Mesendoderm (in vitro differentiated cells): ENCODE measurements at regions not wholly inside any gene's neighbourhood (a gene's known extent, or its start where the extent isn't known, plus 50 kb on each side); places are given as distances from the start of the nearest gene placed in this dataset.

Experiments
- DNase-seq: peaks from one replicate; pipeline ENCODE4 v3.0.0; 2013
- H2AK5ac ChIP-seq: 2 replicates; pipeline ENCODE4 v1.6.1; 2013; ENCODE audit warnings: low read length, inconsistent platforms
- H2BK120ac ChIP-seq: 2 replicates; pipeline ENCODE4 v1.6.1; 2013; ENCODE audit warnings: low read depth, mild to moderate bottlenecking, low read length, moderate library complexity, mixed read lengths
- H2BK15ac ChIP-seq: replicated peaks from 2 replicates; pipeline ENCODE4 v1.6.1; 2013; ENCODE audit warnings: low read depth, mild to moderate bottlenecking, moderate library complexity
- H2BK5ac ChIP-seq: 2 replicates; pipeline ENCODE4 v1.6.1; 2013; ENCODE audit warnings: low read length, inconsistent platforms
- H3K18ac ChIP-seq: 2 replicates; pipeline ENCODE4 v1.6.1; 2013; ENCODE audit warnings: mild to moderate bottlenecking, low read length, mixed read lengths
- H3K23ac ChIP-seq: one replicate; pipeline ENCODE4 v1.6.1; 2013; ENCODE audit warnings: low read length
- H3K27ac ChIP-seq: 2 replicates; pipeline ENCODE4 v1.5.1; 2013; ENCODE audit warnings: low read depth, mild to moderate bottlenecking, inconsistent platforms, low read length, moderate library complexity
- H3K27me3 ChIP-seq: 2 replicates; pipeline ENCODE4 v1.6.1; 2013; ENCODE audit warnings: low read length, control low read depth, mild to moderate bottlenecking, inconsistent platforms; ENCODE audit not compliant: insufficient read depth, poor library complexity
- H3K36me3 ChIP-seq: 2 replicates; pipeline ENCODE4 v1.6.1; 2013; ENCODE audit warnings: low read length, inconsistent platforms; ENCODE audit not compliant: control insufficient read depth, insufficient read depth
- H3K4ac ChIP-seq: one replicate; pipeline ENCODE4 v1.6.1; 2013; ENCODE audit warnings: low read depth, mild to moderate bottlenecking, low read length, moderate library complexity
- H3K4me1 ChIP-seq: 2 replicates; pipeline ENCODE4 v1.6.1; 2013; ENCODE audit warnings: low read depth, low read length, inconsistent platforms; ENCODE audit not compliant: control insufficient read depth
- H3K4me2 ChIP-seq: 2 replicates; pipeline ENCODE4 v1.6.1; 2013; ENCODE audit warnings: low read length
- H3K4me3 ChIP-seq: 2 replicates; pipeline ENCODE4 v1.5.1; 2013; ENCODE audit warnings: mild to moderate bottlenecking, low read length
- H3K56ac ChIP-seq: one replicate; pipeline ENCODE4 v1.6.1; 2013; ENCODE audit warnings: low read length
- H3K79me1 ChIP-seq: 2 replicates; pipeline ENCODE4 v1.6.1; 2013; ENCODE audit warnings: low read length, inconsistent platforms
- H3K79me2 ChIP-seq: 2 replicates; pipeline ENCODE4 v1.6.1; 2013; ENCODE audit warnings: mild to moderate bottlenecking, low read length; ENCODE audit not compliant: control insufficient read depth, insufficient read depth
- H3K9ac ChIP-seq: 2 replicates; pipeline ENCODE4 v1.6.1; 2013; ENCODE audit warnings: low read length, inconsistent platforms
- H4K5ac ChIP-seq: one replicate; pipeline ENCODE4 v1.6.1; 2013; ENCODE audit warnings: low read length
- H4K8ac ChIP-seq: one replicate; pipeline ENCODE4 v1.6.1; 2013; ENCODE audit warnings: low read depth, mild to moderate bottlenecking, control low read depth, low read length, moderate library complexity
- WGBS: extraction: QIAGEN DNeasy Blood & Tissue Kit; methylation state at CpG from one replicate; pipeline ENCODE4 v1.1.7; 2013; ENCODE audit warnings: low lambda C conversion rate, missing lambda C conversion rate; ENCODE audit not compliant: insufficient coverage; ENCODE audit errors: extremely low coverage; 5-methylcytosine and 5-hydroxymethylcytosine counted together

DNA sequence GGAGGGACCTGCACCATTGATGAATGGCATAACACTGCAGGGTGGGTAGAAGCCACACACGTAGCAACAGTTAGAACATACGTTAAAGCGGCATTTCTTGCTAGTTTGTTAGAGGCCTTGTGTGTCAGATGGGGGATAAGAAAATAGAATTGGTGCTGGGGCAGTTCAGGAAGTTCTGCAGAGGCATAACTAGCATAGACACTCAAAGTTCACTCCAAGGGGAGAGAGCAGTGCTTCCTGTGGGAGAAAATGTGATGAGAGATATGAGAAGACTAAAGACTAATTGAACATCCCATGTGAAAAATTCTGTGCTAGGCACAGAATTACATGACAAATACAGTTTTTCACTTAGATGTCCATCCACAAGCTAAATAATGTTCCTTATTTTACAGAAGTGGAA lies 327.1 kb downstream of the ZNF621 start:
- H3K4ac ChIP-seq: no peak overlapping the region
- no peaks in the 10 kb centered on the region for H3K27me3 ChIP-seq
- H2BK120ac ChIP-seq: no peak overlapping the region
- H3K4me1 ChIP-seq: peaks cover 3% of the 10 kb centered on the region
- H3K4me3 ChIP-seq: no peak overlapping the region
- H3K4me2 ChIP-seq: no peak overlapping the region
- H3K23ac ChIP-seq: no peak overlapping the region
- H3K79me2 ChIP-seq: no peaks in the 10 kb centered on the region
- no peak overlapping the region for H3K9ac ChIP-seq
- no peak overlapping the region for H3K56ac ChIP-seq
- H4K5ac ChIP-seq: no peak overlapping the region
- H3K79me1 ChIP-seq: no peaks in the 10 kb centered on the region
- H2AK5ac ChIP-seq: no peak overlapping the region
- H2BK5ac ChIP-seq: no peak overlapping the region
- no peak overlapping the region for H3K27ac ChIP-seq
- no peaks in the 10 kb centered on the region for H3K36me3 ChIP-seq
- no peak overlapping the region for H2BK15ac ChIP-seq
- no peak for DNase-seq
- H4K8ac ChIP-seq: no peak overlapping the region
- H3K18ac ChIP-seq: no peak overlapping the region
- WGBS: no CpG with 5 or more reads among the region's 3 CpGs

DNA sequence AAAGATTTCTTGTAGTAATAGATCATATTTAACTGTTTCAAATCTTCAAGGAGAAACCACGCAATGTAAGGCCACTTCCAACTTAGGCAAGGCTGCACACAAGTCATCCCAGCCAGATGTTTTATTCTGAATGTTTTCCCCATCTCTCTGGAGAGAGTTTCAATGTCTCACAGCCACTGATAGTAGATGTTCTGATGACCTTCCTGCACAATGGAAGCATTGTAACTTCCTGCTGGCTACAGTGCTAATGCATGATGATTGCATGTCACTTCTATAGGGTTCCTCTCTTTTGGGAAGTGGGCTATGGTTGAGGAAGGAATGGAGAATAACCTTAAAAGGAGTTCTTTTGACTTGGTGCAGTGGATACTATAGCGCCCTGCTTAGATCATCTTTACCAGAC lies 328.0 kb downstream of the ZNF621 start:
- Histone ChIP-seq H2BK15ac (no peak overlapping the region), H3K56ac (no peak overlapping the region), H3K4me1 (peaks cover 3% of the 10 kb centered on the region), H4K5ac (no peak overlapping the region), H2BK120ac (no peak overlapping the region), H3K9ac (no peak overlapping the region), H3K4ac (no peak overlapping the region), H3K4me3 (no peak overlapping the region), H3K27me3 (no peaks in the 10 kb centered on the region), H3K18ac (no peak overlapping the region), H3K27ac (no peak overlapping the region), H3K79me2 (no peaks in the 10 kb centered on the region), H3K36me3 (no peaks in the 10 kb centered on the region), H3K23ac (no peak overlapping the region), H2BK5ac (no peak overlapping the region), H3K4me2 (no peak overlapping the region), H4K8ac (no peak overlapping the region), H2AK5ac (no peak overlapping the region), H3K79me1 (no peaks in the 10 kb centered on the region)
- no CpG with 5 or more reads among the region's 2 CpGs for WGBS
- DNase-seq: no peak

GRCh38 chr3:40853474-40853873 lies 328.7 kb downstream of the ZNF621 start:
- Histone ChIP-seq H3K4me3 (no peak overlapping the region), H3K4ac (no peak overlapping the region), H3K4me1 (no peaks in the 10 kb centered on the region), H3K9ac (no peak overlapping the region), H2AK5ac (no peak overlapping the region), H3K79me2 (no peaks in the 10 kb centered on the region), H2BK120ac (no peak overlapping the region), H3K4me2 (no peak overlapping the region), H3K79me1 (no peaks in the 10 kb centered on the region), H3K27me3 (no peaks in the 10 kb centered on the region), H3K36me3 (no peaks in the 10 kb centered on the region), H4K8ac (no peak overlapping the region), H4K5ac (no peak overlapping the region), H3K18ac (no peak overlapping the region), H2BK5ac (no peak overlapping the region), H3K27ac (no peak overlapping the region), H2BK15ac (no peak overlapping the region), H3K23ac (no peak overlapping the region), H3K56ac (no peak overlapping the region)
- no peak for DNase-seq
- no CpG with 5 or more reads among the region's 4 CpGs for WGBS

DNA sequence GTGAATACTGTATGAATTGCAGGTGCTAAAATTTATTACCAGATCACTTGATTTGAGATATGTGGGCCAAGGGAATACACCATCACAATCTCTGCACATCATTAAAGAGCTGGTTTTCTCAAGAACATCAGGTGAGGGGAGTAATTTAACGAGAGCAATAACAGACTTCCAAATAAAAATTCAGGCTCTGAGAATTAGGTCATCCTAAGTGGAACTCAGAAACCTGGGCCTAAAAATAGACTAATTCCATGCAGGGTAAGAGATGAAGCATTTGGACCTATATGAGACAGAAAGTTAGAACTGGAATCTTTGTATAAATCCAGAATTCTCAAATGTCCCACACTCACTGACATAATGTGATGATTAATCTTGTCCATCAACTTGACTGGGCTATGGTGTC lies 331.1 kb downstream of the ZNF621 start:
- Histone ChIP-seq H2BK5ac (no peak overlapping the region), H2BK120ac (no peak overlapping the region), H3K79me2 (no peaks in the 10 kb centered on the region), H3K4me3 (no peak overlapping the region), H3K27ac (no peak overlapping the region), H3K9ac (no peak overlapping the region), H3K4ac (no peak overlapping the region), H3K4me1 (no peaks in the 10 kb centered on the region), H2BK15ac (no peak overlapping the region), H3K56ac (no peak overlapping the region), H4K8ac (no peak overlapping the region), H3K79me1 (no peaks in the 10 kb centered on the region), H3K23ac (no peak overlapping the region), H3K18ac (no peak overlapping the region), H3K36me3 (no peaks in the 10 kb centered on the region), H2AK5ac (no peak overlapping the region), H3K4me2 (no peak overlapping the region), H4K5ac (no peak overlapping the region), H3K27me3 (no peaks in the 10 kb centered on the region)
- DNase-seq: no peak
- no CpG with 5 or more reads among the region's 1 CpG for WGBS

GRCh38 chr3:40858364-40859115 lies 333.8 kb downstream of the ZNF621 start:
- Histone ChIP-seq H3K56ac (no peak overlapping the region), H2BK120ac (no peak overlapping the region), H3K36me3 (no peaks in the 10 kb centered on the region), H3K4ac (no peak overlapping the region), H3K9ac (no peak overlapping the region), H3K18ac (no peak overlapping the region), H3K23ac (no peak overlapping the region), H3K79me1 (no peaks in the 10 kb centered on the region), H3K79me2 (no peaks in the 10 kb centered on the region), H2BK15ac (no peak overlapping the region), H2BK5ac (no peak overlapping the region), H3K4me1 (no peaks in the 10 kb centered on the region), H4K8ac (no peak overlapping the region), H2AK5ac (no peak overlapping the region), H4K5ac (no peak overlapping the region), H3K27me3 (no peaks in the 10 kb centered on the region), H3K4me3 (no peak overlapping the region), H3K27ac (no peak overlapping the region), H3K4me2 (no peak overlapping the region)
- WGBS: no CpG with 5 or more reads among the region's 7 CpGs
- DNase-seq: no peak

- Histone ChIP-seq H3K36me3 (no peaks in the 10 kb centered on the region), H3K9ac (no peak overlapping the region), H2BK120ac (no peak overlapping the region), H3K79me2 (no peaks in the 10 kb centered on the region), H4K8ac (no peak overlapping the region), H2BK5ac (no peak overlapping the region), H3K4ac (no peak overlapping the region), H3K79me1 (no peaks in the 10 kb centered on the region), H3K56ac (no peak overlapping the region), H4K5ac (no peak overlapping the region), H3K27ac (no peak overlapping the region), H3K18ac (no peak overlapping the region), H3K4me2 (no peak overlapping the region), H3K23ac (no peak overlapping the region), H2BK15ac (no peak overlapping the region), H2AK5ac (no peak overlapping the region), H3K4me1 (peaks cover 4% of the 10 kb centered on the region), H3K27me3 (no peaks in the 10 kb centered on the region), H3K4me3 (no peak overlapping the region)
- no peak for DNase-seq
- no CpG with 5 or more reads among the region's 2 CpGs for WGBS
Measured at GRCh38 chr3:40862946-40863345, 336.4 kb upstream of the CTNNB1 start.
